H1 (cell line): ENCODE measurements at regions not wholly inside any gene's neighbourhood (a gene's known extent, or its start where the extent isn't known, plus 50 kb on each side); places are given as distances from the start of the nearest gene placed in this dataset.

Experiments used
- CTCF ChIA-PET: fragments of 300-600 bp; sonication (Branson Sonifier 250); formaldehyde crosslinking; loops from one replicate; lab custom pipeline; 2021; ENCODE audit not compliant: partially characterized antibody; lab: Charles Lee
- POLR2A ChIA-PET: fragments of 300-600 bp; sonication (Branson Sonifier 250); formaldehyde crosslinking; loops from one replicate; lab custom pipeline; 2021; ENCODE audit warnings: inconsistent platforms; ENCODE audit not compliant: partially characterized antibody; lab: Charles Lee
- DNase-seq, 2 experiments: peaks; one replicate each; pipeline versions ENCODE4 v3.0.0 to v3.0.0-alpha.2; 2010 to 2022; ENCODE audit warnings: low spot score in 2 of 2, low read depth in 1 of 2, mixed read lengths in 1 of 2
- FAIRE-seq: peaks from 2 replicates; lab custom pipeline; 2011; peaks lifted over from hg19 to GRCh38; lab: Jason Lieb, UNC
- H2AFZ ChIP-seq: 2 replicates; pipeline ENCODE4 v1.8.1; 2012; ENCODE audit warnings: low read length, inconsistent platforms
- H2AK5ac ChIP-seq: 2 replicates; pipeline ENCODE4 v1.6.1; 2013; ENCODE audit warnings: low read depth, low read length
- H2BK120ac ChIP-seq: replicated peaks from 2 replicates; pipeline ENCODE3; 2013; ENCODE audit warnings: low read depth, low read length, inconsistent platforms
- H2BK12ac ChIP-seq: 2 replicates; pipeline ENCODE4 v1.6.1; 2013; ENCODE audit warnings: low read depth, low read length
- H2BK15ac ChIP-seq: 2 replicates; pipeline ENCODE4 v1.6.1; 2013; ENCODE audit warnings: low read length
- H2BK20ac ChIP-seq: 2 replicates; pipeline ENCODE4 v1.6.1; 2013; ENCODE audit warnings: low read length
- H2BK5ac ChIP-seq: 2 replicates; pipeline ENCODE4 v1.6.1; 2013; ENCODE audit warnings: low read depth, low read length
- H3K14ac ChIP-seq: 2 replicates; pipeline ENCODE4 v1.6.1; 2013; ENCODE audit warnings: inconsistent platforms; ENCODE audit not compliant: insufficient read length
- H3K18ac ChIP-seq: 2 replicates; pipeline ENCODE4 v1.6.1; 2013; ENCODE audit warnings: low read length; ENCODE audit errors: extremely low read depth
- H3K23ac ChIP-seq: 2 replicates; pipeline ENCODE4 v1.6.1; 2013; ENCODE audit warnings: inconsistent platforms; ENCODE audit not compliant: insufficient read length
- H3K23me2 ChIP-seq: 2 replicates; pipeline ENCODE4 v1.6.1; 2013; ENCODE audit warnings: low read depth, low read length
- H3K27ac ChIP-seq: 2 replicates; pipeline ENCODE4 v1.6.1; 2011; ENCODE audit warnings: low read depth, low read length, inconsistent platforms
- H3K27me3 ChIP-seq, 4 experiments: replicated peaks in 1 of 4; 1 replicate in 1 of 4; 2 replicates in 3 of 4; pipeline versions ENCODE4 v1.6.1 to v1.8.1; 2011 to 2013; ENCODE audit warnings: low read length in 3 of 4, mild to moderate bottlenecking in 3 of 4, inconsistent platforms in 2 of 4, mixed read lengths in 2 of 4, moderate library complexity in 1 of 4; ENCODE audit not compliant: control insufficient read depth in 3 of 4, insufficient read depth in 3 of 4; ENCODE audit errors: extremely low read depth in 1 of 4
- H3K36me3 ChIP-seq, 4 experiments: 2 replicates each; pipeline versions ENCODE4 v1.6.1 to v1.8.1; 2011 to 2013; ENCODE audit warnings: mild to moderate bottlenecking in 4 of 4, low read length in 3 of 4, moderate library complexity in 2 of 4, control low read depth in 1 of 4, inconsistent platforms in 1 of 4; ENCODE audit not compliant: insufficient read depth in 4 of 4, control insufficient read depth in 2 of 4
- H3K4ac ChIP-seq: replicated peaks from 2 replicates; pipeline ENCODE3; 2013; ENCODE audit warnings: low read length, low read depth, mixed read lengths, inconsistent platforms; ENCODE audit not compliant: insufficient read length
- H3K4me1 ChIP-seq, 4 experiments: replicated peaks in 1 of 4; 1 replicate in 1 of 4; 2 replicates in 3 of 4; pipeline versions ENCODE4 v1.6.1 to v1.8.1; 2011 to 2013; ENCODE audit warnings: low read length in 3 of 4, inconsistent platforms in 2 of 4, mixed read lengths in 1 of 4; ENCODE audit not compliant: insufficient read depth in 4 of 4, control insufficient read depth in 3 of 4
- H3K4me2 ChIP-seq, 2 experiments: 2 replicates each; pipeline versions ENCODE4 v1.6.1 to v1.8.1; 2011 to 2013; ENCODE audit warnings: low read depth in 2 of 2, low read length in 2 of 2, control low read depth in 1 of 2, inconsistent platforms in 1 of 2, mild to moderate bottlenecking in 1 of 2; ENCODE audit not compliant: insufficient read depth in 1 of 2
- H3K4me3 ChIP-seq, 4 experiments: fragments of 200-600, 300-600 bp in 1 of 4; sonication (generic), shearing (Covaris generic), sonication (Bioruptor Twin) in 1 of 4; 2 replicates each; pipeline versions ENCODE4 v1.5.1 to v1.8.1; 2011 to 2016; ENCODE audit warnings: low read length in 4 of 4, low read depth in 3 of 4, control low read depth in 2 of 4, inconsistent platforms in 2 of 4, mild to moderate bottlenecking in 2 of 4, mixed read lengths in 1 of 4, moderate library complexity in 1 of 4; ENCODE audit not compliant: insufficient read depth in 2 of 4; ENCODE audit errors: extremely low read depth in 1 of 4
- H3K56ac ChIP-seq: replicated peaks from 2 replicates; pipeline ENCODE3; 2013; ENCODE audit warnings: low read depth, mild to moderate bottlenecking, mixed read lengths, low read length, inconsistent platforms; ENCODE audit not compliant: insufficient read length
- H3K79me1 ChIP-seq: 2 replicates; pipeline ENCODE4 v1.6.1; 2013; ENCODE audit warnings: low read depth, low read length, control low read depth
- H3K79me2 ChIP-seq, 2 experiments: 2 replicates each; pipeline versions ENCODE4 v1.6.1 to v1.8.1; 2012 to 2013; ENCODE audit warnings: low read length in 2 of 2, mild to moderate bottlenecking in 2 of 2, inconsistent platforms in 1 of 2; ENCODE audit not compliant: insufficient read depth in 2 of 2, control insufficient read depth in 1 of 2
- H3K9ac ChIP-seq, 4 experiments: replicated peaks in 1 of 4; 1 replicate in 1 of 4; 2 replicates in 3 of 4; pipeline versions ENCODE4 v1.6.1 to v1.8.1; 2011 to 2013; ENCODE audit warnings: low read depth in 3 of 4, low read length in 3 of 4, control low read depth in 2 of 4, mild to moderate bottlenecking in 2 of 4, moderate library complexity in 2 of 4, inconsistent platforms in 1 of 4; ENCODE audit errors: extremely low read depth in 1 of 4
- H3K9me3 ChIP-seq, 2 experiments: 2 replicates each; pipeline versions ENCODE4 v1.6.1 to v1.8.1; 2012 to 2013; ENCODE audit warnings: mild to moderate bottlenecking in 2 of 2, moderate library complexity in 2 of 2, control low read depth in 1 of 2, inconsistent platforms in 1 of 2, low read depth in 1 of 2, low read length in 1 of 2, mixed read lengths in 1 of 2; ENCODE audit not compliant: insufficient read depth in 2 of 2
- H4K20me1 ChIP-seq, 2 experiments: replicated peaks in 1 of 2; 2 replicates each; pipeline versions ENCODE3 to v1.8.1; 2011 to 2013; ENCODE audit warnings: inconsistent platforms in 2 of 2, low read length in 2 of 2, mild to moderate bottlenecking in 1 of 2; ENCODE audit not compliant: insufficient read depth in 2 of 2, control insufficient read depth in 1 of 2
- H4K5ac ChIP-seq: 2 replicates; pipeline ENCODE4 v1.6.1; 2013; ENCODE audit warnings: low read length, low read depth, mixed read lengths, inconsistent platforms; ENCODE audit not compliant: insufficient read length
- H4K8ac ChIP-seq: 2 replicates; pipeline ENCODE4 v1.8.0; 2013; ENCODE audit warnings: mild to moderate bottlenecking, moderate library complexity, low read length, inconsistent platforms; ENCODE audit not compliant: insufficient read depth; ENCODE audit errors: extremely low read depth
- H4K91ac ChIP-seq: replicated peaks from 2 replicates; pipeline ENCODE3; 2013; ENCODE audit warnings: low read length, mixed read lengths, inconsistent platforms; ENCODE audit not compliant: insufficient read length
- ASH2L ChIP-seq: fragments of 200-600, 300-600 bp; sonication (generic); IDR thresholded peaks from one replicate; pipeline ENCODE4 v1.7.1; 2017; ENCODE audit warnings: low read length
- CEBPB ChIP-seq: IDR thresholded peaks from 2 replicates; pipeline ENCODE4 v1.6.1; 2012; ENCODE audit warnings: low read depth, low read length
- CHD1 ChIP-seq: IDR thresholded peaks from 2 replicates; pipeline ENCODE4 v1.6.1; 2012; ENCODE audit warnings: low read depth, low read length, improper control_type of control experiment
- CREB1 ChIP-seq: IDR thresholded peaks from 2 replicates; pipeline ENCODE4 v1.6.1; 2012; ENCODE audit warnings: inconsistent platforms
- CTBP2 ChIP-seq: IDR thresholded peaks from 2 replicates; pipeline ENCODE4 v1.7.0; 2011; ENCODE audit warnings: borderline replicate concordance, mild to moderate bottlenecking, moderate library complexity, mixed read lengths, low read length; ENCODE audit not compliant: insufficient read depth, insufficient read length
- E2F6 ChIP-seq: IDR thresholded peaks from 2 replicates; pipeline ENCODE4 v1.6.1; 2012; ENCODE audit warnings: inconsistent platforms
- GTF2F1 ChIP-seq: IDR thresholded peaks from 2 replicates; pipeline ENCODE4 v1.6.1; 2012; ENCODE audit warnings: low read depth, low read length, improper control_type of control experiment, borderline replicate concordance
- MAFK ChIP-seq: IDR thresholded peaks from 2 replicates; pipeline ENCODE4 v1.6.1; 2012; ENCODE audit warnings: low read depth, mild to moderate bottlenecking, improper control_type of control experiment, low read length
- RXRA ChIP-seq: IDR thresholded peaks from 2 replicates; pipeline ENCODE4 v1.6.1; 2011; ENCODE audit warnings: low read depth, mild to moderate bottlenecking, low read length, moderate library complexity; ENCODE audit not compliant: insufficient read depth
- SIRT6 ChIP-seq: IDR thresholded peaks from one replicate; pipeline ENCODE4 v1.7.1; 2012; ENCODE audit warnings: low read length, inconsistent platforms
- SP4 ChIP-seq: IDR thresholded peaks from 2 replicates; pipeline ENCODE4 v1.6.1; 2012; ENCODE audit warnings: low read length, inconsistent platforms
- SUZ12 ChIP-seq: fragments of 200-600 bp; sonication (generic); IDR thresholded peaks from 2 replicates; pipeline ENCODE4 v1.6.1; 2012; ENCODE audit warnings: mild to moderate bottlenecking, inconsistent platforms, low read length, moderate library complexity, mixed read lengths
- TBP ChIP-seq: IDR thresholded peaks from 2 replicates; pipeline ENCODE4 v1.6.1; 2011; ENCODE audit warnings: low read depth, low read length, improper control_type of control experiment
- USF2 ChIP-seq: IDR thresholded peaks from 2 replicates; pipeline ENCODE4 v1.6.1; 2011; ENCODE audit warnings: low read length, improper control_type of control experiment
- YY1 ChIP-seq: IDR thresholded peaks from 2 replicates; pipeline ENCODE4 v1.6.1; 2011; ENCODE audit warnings: low read depth, mild to moderate bottlenecking, low read length
- WGBS, 2 experiments: shearing (Covaris generic) in 1 of 2; methylation state at CpG; one replicate each; pipeline versions ENCODE4 v1.1.6 to v1.1.7; 2013 to 2015; ENCODE audit warnings: low lambda C conversion rate in 2 of 2, mixed read lengths in 2 of 2, inconsistent platforms in 1 of 2, low coverage in 1 of 2, missing lambda C conversion rate in 1 of 2; ENCODE audit not compliant: insufficient replicate concordance in 2 of 2, insufficient coverage in 1 of 2, insufficient read length in 1 of 2; ENCODE audit errors: extremely low coverage in 1 of 2, missing lambda C conversion rate in 1 of 2; 5-methylcytosine and 5-hydroxymethylcytosine counted together

GRCh38 chr15:35308802-35309201 is 223.7 kb upstream of the NANOGP8 start:
- Histone ChIP-seq H3K4me1 (no peaks in the 10 kb centered on the region), H3K79me2 (no peaks in the 10 kb centered on the region), H3K14ac (no peak overlapping the region), H3K4me2 (no peak overlapping the region), H3K9ac (no peak overlapping the region), H3K4me3 (no peak overlapping the region), H3K56ac (no peak overlapping the region), H2BK20ac (no peak overlapping the region), H2BK120ac (no peak overlapping the region), H4K20me1 (no peaks in the 10 kb centered on the region), H3K23ac (no peak overlapping the region), H3K27ac (no peak overlapping the region), H4K91ac (no peak overlapping the region), H2AFZ (no peak overlapping the region), H3K23me2 (no peaks in the 10 kb centered on the region), H2BK5ac (no peak overlapping the region), H3K79me1 (no peaks in the 10 kb centered on the region), H4K8ac (no peak overlapping the region), H4K5ac (no peak overlapping the region), H2BK12ac (no peak overlapping the region), H3K4ac (no peak overlapping the region), H3K36me3 (no peaks in the 10 kb centered on the region), H2AK5ac (no peak overlapping the region), H2BK15ac (no peak overlapping the region), H3K27me3 (no peaks in the 10 kb centered on the region), H3K9me3 (no peaks in the 10 kb centered on the region), H3K18ac (no peak overlapping the region)
- TF ChIP-seq ASH2L (no peak), SIRT6 (no peak), GTF2F1 (no peak), CEBPB (no peak), MAFK (no peak), CHD1 (no peak), USF2 (no peak), YY1 (no peak), CTBP2 (no peak), RXRA (no peak), SP4 (no peak), TBP (no peak), CREB1 (no peak), SUZ12 (no peak), E2F6 (no peak)
- 96% methylated on average over 2 of the region's 2 CpGs; no CpG with 5 or more reads in 1 of the 2 experiments for WGBS, 2 experiments
- ChIA-PET POLR2A (interaction anchor here (0.7 kb wide), 1 partner anchor 7 kb away, joined by 3 read pairs; no protein-coding TSS in a partner anchor), CTCF (interaction anchor here (1.1 to 1.3 kb wide), 2 partner anchors 14 to 188 kb away, joined by 3 read pairs; no protein-coding TSS in a partner anchor)
- FAIRE-seq: no peak
- no peak for DNase-seq
